ENCODE measurements at regions not wholly inside any gene's neighbourhood (a gene's known extent, or its start where the extent isn't known, plus 50 kb on each side); places are given as distances from the start of the nearest gene placed in this dataset.
"Not testable (repeated sequence)": the region's sequence is repeated elsewhere in the genome, so short reads cannot be mapped to it uniquely, and the experiment has no call there.

DNA sequence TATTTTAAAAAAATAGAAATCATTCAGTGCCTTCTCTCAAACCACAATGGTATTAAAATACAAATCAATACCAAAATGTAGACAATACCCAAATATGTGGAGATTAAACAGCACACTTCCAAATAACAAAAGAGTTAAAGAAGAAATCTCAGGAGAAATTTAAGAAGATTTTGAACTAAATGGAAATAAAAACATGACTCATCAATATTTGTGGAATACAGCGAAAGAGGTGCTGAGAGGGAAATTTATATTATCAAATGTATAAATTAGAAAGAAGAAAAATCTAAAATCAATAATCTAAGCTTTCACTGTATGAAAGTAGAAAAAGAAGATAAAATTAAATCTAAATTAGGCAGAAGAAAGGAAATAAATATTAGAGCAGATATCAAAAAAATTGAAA, 233.1 kb downstream of the RPIA start:
- DNase-seq (ENCODE audit: low read depth in 2 of 2): no peak

DNA sequence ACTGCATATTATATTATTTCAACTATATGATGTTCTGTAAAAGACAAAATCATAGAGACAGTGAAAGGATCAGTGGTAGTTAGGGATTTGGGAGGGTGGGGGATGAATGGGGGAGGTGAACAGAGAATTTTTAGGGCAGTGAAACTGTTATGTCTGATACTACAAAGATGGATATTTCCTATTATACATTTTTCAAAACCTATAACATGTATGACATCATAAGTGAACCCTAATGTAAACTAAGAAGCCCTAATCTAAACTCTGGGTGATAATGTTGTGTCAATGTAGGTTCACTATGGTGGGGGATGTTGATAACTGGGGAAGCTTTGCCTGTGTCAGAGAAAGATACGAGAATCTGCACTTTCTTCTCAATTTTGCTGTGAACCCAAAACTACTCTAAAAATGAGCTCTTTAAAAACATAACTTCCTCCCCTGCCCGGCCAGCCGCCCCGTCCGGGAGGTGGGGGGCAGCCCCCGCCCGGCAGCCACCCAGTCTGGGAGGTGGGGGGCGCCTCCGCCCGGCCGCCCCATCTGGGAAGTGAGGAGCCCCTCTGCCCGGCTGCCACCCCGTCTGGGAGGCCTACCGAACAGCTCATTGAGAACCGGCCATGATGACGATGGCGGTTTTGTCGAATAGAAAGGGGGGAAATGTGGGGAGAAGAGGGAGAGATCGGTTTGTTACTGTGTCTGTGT, 234.4 kb downstream of the RPIA start:
- DNase-seq (ENCODE audit: low read depth in 2 of 2): no peak

DNA sequence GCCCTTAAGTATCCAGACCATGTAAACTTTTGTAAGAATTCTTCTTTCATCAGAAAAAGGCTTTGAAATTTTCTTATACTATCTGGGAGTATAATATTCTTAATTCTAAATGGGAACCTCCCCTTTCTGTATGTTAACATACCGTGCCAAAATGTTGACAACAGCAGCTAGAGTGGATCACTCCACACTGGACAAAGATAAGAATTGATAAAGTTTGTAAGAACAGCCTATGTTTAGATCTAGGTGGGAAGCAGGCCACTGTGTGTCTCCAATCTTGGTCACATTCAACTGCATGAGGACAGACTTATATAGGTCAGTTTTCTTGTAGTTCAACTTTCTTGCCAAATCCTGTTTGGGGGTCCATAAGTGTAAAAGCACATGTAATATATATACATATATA, 235.7 kb downstream of the RPIA start:
- DNase-seq (ENCODE audit: low read depth in 2 of 2): no peak

DNA sequence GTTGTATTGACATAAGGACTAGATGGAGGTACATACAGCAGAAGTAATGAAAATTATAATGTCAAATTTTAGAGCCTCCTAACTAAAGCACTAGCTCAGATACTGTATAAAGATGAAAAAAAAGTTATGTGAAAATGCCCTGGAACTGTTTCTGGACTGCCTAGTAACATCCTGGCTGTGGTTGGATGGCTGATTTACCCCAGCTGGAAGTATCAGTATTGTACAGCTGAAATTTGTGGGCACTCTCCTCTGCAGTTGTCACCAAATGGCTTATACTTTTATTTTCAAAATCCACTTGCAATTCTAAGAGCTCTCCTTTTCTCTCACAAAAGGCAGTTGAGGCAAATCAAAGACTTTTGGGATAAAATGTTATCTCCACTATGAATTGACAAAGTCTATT, 239.2 kb downstream of the RPIA start:
- DNase-seq (ENCODE audit: low read depth in 2 of 2): no peak

DNA sequence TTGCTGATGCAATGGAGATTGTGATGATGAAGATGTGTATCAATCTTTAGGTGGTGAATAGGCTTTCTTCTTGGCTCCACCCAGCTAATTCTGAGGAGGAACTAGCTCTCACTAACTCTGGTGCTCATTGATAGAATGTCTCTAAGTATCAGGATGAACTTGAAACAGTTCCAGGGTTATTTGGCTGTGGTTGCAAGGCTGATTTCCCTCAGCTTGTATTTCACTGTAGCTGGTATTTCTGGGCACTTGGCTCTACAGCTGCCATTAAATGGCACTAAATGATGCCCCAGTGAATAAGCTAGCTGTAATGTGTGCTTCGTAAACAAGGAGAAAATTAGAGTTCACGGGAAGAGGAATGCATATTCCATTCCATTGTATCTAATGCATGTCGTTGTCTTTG, 241.2 kb downstream of the RPIA start:
- no peak for DNase-seq (ENCODE audit: low read depth in 2 of 2)

DNA sequence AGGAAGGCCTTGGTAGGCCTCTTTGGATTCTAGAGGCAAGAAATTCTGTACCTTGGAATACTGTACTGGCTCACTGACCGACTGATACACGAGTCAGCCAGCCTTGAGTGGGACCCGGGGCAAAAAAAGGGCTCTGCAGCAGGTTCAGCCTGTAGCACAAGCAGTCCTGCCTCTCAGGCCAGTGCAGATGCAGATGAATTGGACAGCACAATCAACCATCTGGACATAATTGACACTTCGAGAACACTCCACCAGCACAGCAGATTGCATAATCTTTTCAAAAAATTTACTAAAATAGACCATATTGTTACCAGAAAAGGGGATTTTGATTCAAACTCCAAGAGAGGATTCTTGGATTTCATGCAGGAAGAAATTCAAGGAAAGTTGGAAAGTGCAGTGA, 241.6 kb downstream of the RPIA start:
- no peak for DNase-seq (ENCODE audit: low read depth in 2 of 2)

DNA sequence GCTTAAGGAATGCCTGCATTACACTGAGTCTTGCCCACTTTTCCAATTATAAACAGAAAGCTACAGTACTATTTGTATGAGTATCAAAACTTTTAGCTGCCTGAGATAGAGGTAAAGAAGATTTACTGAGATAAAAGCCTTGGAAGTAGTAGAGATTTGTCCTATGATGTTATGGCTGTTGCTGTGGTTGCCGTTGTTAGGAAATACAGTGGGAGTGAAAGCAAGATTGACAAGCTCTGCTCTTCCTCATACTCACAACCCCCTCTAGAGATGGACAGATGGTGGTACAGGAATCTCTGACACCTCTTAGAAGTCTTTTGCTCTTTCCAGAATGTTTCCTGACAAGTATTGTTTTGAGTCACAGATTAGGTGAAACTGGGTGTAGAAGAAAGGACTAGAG, 242.5 kb downstream of the RPIA start:
- no peak for DNase-seq (ENCODE audit: low read depth in 2 of 2)

DNA sequence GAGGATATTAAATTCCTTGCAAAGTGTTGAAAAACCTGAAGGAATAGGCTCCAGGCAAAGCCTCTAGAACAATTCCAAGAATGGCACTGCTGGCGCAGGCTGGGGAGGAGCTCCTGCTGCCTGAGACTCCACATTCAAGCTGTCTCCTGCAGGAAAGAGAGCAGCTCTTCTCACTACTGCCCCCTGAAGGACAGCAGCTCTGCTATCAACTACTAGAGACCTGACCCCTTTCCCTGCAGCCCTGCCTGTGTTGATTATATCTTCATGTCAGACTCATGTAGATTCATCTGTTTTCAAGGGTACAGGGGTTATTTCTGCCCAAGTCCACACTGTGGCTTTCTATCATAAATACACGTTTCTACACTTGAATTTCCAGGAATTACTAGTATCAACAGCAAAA, 249.7 kb downstream of the RPIA start:
- DNase-seq (ENCODE audit: low read depth in 2 of 2): peak in 1 of 2 donors; percentile 7

DNA sequence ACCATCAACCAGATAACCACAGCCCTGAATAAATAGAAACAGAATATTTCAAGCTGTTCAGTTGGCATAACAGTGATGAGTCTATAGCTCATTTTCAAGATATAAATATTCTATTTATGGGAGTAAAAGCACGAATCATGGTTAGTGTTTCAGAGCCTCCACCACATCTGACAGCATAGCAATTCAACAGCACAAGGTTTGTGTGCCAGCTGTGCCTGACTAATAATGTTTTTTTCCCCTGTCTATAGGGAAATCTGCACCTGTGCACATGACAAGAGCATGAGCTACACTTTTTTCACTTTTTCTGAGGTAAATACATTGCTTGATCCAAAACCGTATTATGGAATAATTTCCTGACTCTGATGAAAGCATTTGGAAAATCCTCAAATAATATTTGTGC, 251.3 kb downstream of the RPIA start:
- no peak for DNase-seq (ENCODE audit: low read depth in 2 of 2)

DNA sequence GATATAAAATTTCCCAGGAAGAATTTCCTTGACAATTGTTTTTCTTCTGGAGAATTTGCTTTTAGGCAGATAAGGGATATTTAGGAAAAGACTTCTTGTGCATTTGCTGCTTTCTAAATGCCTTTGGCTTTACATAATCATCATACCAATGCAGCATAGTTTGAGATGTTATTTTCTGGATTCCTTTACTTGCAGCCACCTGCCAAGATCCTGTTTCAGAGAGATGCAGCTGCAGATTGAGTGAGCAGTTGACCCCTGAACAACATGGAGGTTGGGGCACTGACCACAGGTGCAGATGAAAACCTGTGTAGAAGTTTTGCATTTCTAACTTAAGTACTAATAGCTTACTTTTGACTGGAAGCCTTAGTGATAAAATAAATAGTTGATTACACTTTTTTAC, 257.9 kb downstream of the RPIA start:
- no peak for DNase-seq (ENCODE audit: low read depth in 2 of 2)

DNA sequence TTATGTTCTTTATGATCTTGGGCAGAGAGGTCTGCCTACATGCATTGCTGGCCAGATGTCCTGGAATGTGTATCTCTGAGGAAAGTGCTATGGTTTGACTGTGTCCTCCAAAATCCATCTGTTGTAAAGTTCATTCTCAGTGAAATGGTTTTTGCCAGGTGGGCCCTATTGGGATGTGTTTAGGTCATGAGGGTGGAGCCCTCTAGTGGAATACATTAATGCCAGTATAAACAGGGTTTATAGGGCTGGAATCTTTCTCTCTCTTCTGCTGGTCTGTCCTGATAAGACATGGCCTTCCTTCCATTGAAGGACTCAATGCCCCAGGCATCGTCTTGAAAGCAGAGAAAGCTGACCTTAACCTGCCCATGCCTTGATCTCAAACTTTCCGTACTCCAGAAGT, 258.5 kb downstream of the RPIA start:
- DNase-seq (ENCODE audit: low read depth in 2 of 2): no peak

DNA sequence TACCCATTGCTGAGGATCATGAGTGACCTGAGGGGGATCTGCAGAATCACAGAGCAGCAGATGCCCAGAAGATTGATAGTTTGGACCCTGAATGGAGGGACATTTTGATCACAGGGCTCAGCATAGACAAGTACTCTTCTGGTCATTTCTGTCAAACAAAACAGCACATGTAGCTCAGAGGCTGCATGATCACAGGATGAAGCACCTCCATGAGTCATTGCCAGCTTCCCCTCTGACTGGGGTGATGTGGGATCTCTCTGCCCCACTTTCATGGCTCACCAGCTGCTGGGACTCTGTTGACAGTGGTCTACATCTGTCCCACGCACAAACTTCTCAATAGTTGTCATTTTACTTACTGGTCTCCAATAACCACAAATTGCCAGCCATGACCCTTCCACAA, 264.1 kb downstream of the RPIA start:
- DNase-seq (ENCODE audit: low read depth in 2 of 2): no peak

DNA sequence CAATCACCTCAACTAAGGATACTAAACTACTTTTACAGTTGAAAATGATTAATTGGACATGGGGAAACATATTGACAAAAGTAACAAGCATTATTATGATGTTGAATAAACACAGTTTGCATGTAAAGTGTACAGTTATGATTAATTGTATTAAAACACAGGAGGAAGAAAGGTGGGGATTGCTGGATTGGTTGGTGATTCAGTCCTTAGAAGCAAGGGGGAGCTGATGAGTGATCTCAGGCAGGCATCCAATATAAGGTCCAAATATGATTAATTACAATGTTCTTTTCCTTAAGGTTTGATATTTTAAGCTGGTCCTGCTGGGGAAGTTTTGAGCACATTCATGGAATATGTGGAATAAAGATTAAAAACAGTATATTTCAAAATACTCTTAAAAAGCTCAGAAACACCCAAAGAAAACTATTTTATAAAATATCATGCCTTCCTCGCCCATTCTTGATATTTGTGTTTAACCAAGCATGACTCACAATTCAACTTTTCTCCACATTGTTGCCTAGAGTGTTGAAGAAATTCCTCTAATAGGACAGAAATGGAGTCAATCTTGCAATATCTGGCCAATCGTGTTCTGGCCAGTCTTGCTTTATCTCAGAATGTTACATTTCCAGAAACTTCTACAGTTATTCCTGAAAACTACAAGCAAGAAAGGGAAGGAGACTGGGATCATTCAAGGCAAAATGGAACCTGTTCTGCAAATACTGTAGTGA, 268.2 kb downstream of the RPIA start:
- DNase-seq (ENCODE audit: low read depth in 2 of 2): no peak

DNA sequence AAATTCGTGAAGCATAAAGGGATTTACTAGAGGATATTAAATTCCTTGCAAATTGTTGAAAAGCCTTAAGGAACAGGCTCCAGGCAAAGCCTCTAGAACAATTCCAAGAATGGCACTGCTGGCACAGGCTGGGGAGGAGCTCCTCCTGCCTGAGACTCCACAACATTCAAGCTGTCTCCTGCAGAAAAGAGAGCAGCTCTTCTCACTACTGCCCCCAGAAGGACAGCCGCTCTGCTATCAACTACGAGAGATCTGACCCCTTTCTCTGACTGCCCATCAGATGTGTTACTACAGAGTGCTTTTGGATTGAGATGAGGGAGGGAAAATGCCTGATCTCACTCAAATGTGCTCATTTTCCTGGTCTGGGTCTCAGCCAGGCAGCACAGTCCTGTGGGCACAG, 269.9 kb downstream of the RPIA start:
- DNase-seq (ENCODE audit: low read depth in 2 of 2): not testable (repeated sequence)

DNA sequence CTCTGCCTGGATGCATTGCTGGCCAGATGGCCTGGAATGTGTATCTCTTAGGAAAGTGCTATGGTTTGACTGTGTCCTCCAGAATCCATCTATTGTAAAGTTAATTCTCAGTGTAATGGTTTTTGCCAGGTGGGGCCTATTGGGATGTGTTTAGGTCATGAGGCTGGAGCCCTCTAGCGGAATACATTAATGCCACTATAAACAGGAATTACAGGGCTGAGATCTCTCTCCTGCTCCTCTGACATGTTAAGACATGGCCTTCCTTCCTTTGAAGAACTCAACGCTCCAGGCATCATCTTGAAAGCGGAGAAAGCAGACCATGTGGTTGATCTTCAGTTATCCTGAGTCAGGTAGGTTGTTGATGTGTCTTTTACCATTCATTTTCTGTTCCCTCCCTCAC, 276.4 kb downstream of the RPIA start:
- DNase-seq (ENCODE audit: low read depth in 2 of 2): no peak

DNA sequence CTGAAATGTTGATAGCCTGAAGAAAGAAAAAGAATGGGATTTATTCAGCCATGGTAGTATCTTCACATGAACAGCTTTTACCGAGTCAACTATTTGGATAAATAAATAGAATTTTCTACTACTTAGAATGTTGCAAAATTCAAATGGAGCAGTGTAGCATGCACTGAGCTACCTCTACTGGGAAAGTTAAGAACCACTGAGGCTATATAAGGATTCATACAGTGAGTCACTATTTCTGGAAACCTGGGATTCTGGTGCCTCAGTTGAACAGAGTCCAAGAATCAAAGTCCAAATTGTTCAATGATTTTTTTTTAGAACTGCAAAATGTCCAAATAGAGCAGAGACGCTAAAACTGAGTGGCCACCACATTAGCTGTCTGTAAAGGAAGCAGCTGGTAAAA, 286.5 kb downstream of the RPIA start:
- not testable (repeated sequence) for DNase-seq (ENCODE audit: low read depth in 2 of 2)

DNA sequence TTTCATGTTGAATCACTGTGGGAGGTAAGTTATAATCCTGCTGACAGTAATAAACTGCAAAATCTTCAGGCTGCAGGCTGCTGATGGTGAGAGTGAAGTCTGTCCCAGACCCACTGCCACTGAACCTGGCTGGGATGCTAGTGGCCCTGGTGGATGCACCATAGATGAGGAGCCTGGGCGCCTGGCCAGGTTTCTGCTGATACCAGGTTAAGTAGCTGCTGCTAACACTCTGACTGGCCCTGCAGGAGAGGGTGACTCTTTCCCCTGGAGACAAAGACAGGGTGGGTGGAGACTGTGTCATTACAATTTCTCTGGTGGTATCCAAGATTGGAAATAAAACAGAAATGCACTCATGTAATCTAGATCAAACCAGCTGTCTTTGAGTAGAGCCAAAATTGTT, 287.0 kb downstream of the RPIA start:
- DNase-seq (ENCODE audit: low read depth in 2 of 2): not testable (repeated sequence)

DNA sequence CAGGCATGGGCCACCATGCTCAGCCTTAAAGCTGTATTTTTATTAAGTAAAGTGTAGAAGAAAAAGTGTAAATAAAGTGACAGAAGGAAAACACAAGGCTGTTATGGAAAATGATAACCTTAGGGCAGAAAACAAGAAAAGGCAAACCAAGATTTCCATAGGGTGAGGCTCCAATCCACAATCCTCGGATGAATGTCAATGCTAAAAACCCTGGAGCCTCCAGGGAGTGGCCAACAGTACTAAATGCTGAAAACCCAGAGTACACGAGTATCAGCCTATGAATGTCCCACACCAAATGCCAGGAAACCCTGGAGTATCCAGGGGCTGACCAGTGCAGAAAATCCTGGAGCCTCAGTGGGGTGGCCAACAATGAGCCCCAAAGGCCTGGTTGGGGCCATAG, 292.6 kb downstream of the RPIA start:
- not testable (repeated sequence) for DNase-seq (ENCODE audit: low read depth in 2 of 2)

DNA sequence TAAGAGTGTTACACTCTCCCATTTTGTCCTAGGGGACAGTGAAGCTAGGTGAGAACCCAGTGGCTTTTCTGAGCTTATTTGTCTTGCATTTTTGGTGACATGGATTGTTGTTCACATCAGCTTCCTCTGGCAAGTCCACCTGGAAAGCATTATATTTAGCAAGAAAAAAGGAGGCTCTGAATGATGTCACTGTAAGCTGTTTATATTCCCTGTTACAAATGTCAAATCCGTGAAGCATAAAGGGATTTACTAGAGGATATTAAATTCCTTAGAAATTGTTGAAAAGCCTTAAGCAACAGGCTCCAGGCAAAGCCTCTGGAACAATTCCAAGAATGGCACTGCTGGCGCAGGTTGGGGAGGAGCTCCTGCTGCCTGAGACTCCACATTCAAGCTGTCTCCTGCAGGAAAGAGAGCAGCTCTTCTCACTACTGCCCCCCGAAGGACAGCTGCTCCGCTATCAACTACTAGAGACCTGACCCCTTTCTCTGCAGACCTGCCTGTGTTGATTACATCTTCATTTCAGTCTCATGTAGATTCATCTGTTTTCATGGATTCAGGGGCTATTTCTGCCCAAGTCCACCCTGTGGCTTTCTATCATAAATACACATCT, 295.4 kb downstream of the RPIA start:
- not testable (repeated sequence) for DNase-seq (ENCODE audit: low read depth in 2 of 2)

DNA sequence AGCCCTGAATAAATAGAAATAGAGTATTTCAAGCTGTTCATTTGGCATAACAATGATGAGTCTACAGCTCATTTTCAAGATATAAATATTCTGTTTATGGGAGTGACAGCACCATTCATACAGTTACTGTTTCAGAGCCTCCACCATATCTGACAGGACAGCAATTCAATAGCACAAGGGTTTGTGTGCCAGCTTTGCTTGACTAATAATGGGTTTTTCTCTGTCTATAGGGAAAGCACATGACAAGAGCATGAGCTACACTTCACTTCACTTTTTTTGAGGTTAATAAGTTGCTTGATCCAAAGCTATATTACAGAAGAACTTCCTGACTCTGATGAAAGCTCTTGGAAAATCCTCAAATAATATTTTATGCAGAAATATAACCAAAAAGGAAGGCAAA, 297.1 kb downstream of the RPIA start:
- DNase-seq (ENCODE audit: low read depth in 2 of 2): not testable (repeated sequence)

DNA sequence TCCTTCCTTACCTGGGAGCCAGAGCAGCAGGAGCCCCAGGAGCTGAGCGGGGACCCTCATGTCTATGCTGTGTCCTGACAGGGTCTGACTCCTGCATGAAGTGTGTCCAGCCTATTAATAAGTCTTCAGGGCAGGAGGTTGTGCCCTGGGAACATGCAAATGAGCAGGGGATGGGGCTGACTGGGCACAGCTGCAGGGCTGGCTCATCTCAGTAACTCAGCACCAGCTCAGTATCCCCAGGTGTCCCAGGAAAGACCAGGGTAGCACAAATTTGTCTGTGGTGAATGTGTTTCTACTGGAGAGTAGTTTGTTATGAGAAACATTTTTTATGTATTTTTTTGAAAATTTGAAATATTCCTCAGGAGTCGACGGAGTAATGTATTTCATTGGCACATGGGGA, 301.3 kb downstream of the RPIA start:
- DNase-seq (ENCODE audit: low read depth in 2 of 2): not testable (repeated sequence)

DNA sequence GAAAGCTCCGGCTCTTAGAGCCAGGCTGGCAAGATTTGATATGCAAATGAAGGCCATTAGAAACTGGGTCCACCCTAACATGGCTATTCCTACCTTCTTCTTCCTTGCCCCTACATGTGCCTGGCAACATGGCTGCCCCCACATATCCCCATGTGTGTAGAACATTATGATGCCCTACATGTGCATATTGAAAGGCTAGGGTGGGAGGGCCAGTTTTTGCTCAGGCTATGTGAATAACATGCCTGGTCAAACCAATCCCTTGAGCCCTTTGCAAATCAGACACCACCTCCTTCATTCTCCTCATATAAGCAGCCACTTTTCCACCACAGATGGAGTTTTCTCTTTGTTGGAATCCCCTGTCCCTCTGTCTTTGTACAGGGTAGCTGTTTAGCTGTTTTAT, 303.4 kb downstream of the RPIA start:
- not testable (repeated sequence) for DNase-seq (ENCODE audit: low read depth in 2 of 2)

DNA sequence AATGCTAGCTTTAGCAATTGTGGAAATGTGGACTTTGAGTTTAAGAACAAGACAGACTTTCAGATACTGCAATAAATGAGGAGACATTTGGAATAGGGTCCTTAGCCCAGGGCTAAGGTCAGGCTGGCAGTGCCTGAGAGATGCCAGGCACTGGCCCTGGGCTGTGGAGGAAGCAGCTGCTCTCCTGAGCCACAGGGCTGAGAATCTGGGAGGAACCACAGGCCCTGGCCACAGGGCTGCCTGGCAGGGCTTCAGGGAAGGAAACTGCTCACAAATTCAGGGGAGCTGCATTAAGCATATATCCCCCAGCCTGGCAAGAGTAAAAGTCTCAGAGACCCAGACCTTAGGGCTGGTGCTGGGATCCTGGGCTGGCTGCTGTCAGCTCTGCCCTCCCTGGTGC, 305.1 kb downstream of the RPIA start:
- DNase-seq (ENCODE audit: low read depth in 2 of 2): not testable (repeated sequence)

Data from stimulated activated CD4-positive, alpha-beta T cell treated with anti-CD3 and anti-CD28 coated beads, Interleukin-15, amount 100 ng/mL, for 48 hours (primary cell).